Naive thymus-derived CD4-positive, alpha-beta T cell (primary cell): ENCODE measurements at regions not wholly inside any gene's neighbourhood (a gene's known extent, or its start where the extent isn't known, plus 50 kb on each side); places are given as distances from the start of the nearest gene placed in this dataset.

Experiments
- ATAC-seq: fragments of 150-1000 bp; cut with Tn5 transposase; 2 replicates; pipeline ENCODE4 v1.10.0; 2021; ENCODE audit warnings: mild to moderate bottlenecking, moderate library complexity
- CTCF ChIA-PET: fragments of 350-600 bp; sonication (Branson Sonifier 250); formaldehyde crosslinking; loops from one replicate; lab custom pipeline; 2021; ENCODE audit warnings: antibody characterized with exemption; lab: Charles Lee
- POLR2A ChIA-PET: fragments of 350-600 bp; sonication (Branson Sonifier 250); formaldehyde crosslinking; loops from one replicate; lab custom pipeline; 2021; ENCODE audit warnings: antibody characterized with exemption, inconsistent platforms; lab: Charles Lee
- DNase-seq, 9 donors: peaks; one replicate each; pipeline versions ENCODE4 v3.0.0 to v3.0.0-alpha.2; 2020 to 2022; ENCODE audit warnings: mixed read lengths in 1 of 9
- H3K27ac ChIP-seq: one replicate; pipeline ENCODE4 v1.7.0; 2013; ENCODE audit warnings: mild to moderate bottlenecking, low read depth, low read length, moderate library complexity
- H3K27me3 ChIP-seq, 2 donors: one replicate each; pipeline ENCODE4 v1.7.0; 2013; ENCODE audit warnings: low read length in 2 of 2, mild to moderate bottlenecking in 2 of 2, moderate library complexity in 2 of 2; ENCODE audit not compliant: control insufficient read depth in 2 of 2, insufficient read depth in 2 of 2
- H3K36me3 ChIP-seq, 3 experiments: 1 replicate in 2 of 3; 2 replicates in 1 of 3; pipeline ENCODE4 v1.7.0; 2013; ENCODE audit warnings: low read length in 3 of 3, mild to moderate bottlenecking in 3 of 3, moderate library complexity in 1 of 3; ENCODE audit not compliant: insufficient read depth in 3 of 3, control insufficient read depth in 2 of 3
- H3K4me1 ChIP-seq, 2 donors: one replicate each; pipeline ENCODE4 v1.7.0; 2013; ENCODE audit warnings: low read length in 2 of 2, mild to moderate bottlenecking in 2 of 2, moderate library complexity in 1 of 2; ENCODE audit not compliant: control insufficient read depth in 2 of 2, insufficient read depth in 2 of 2
- H3K4me3 ChIP-seq: 2 replicates; pipeline ENCODE4 v1.7.0; 2013; ENCODE audit warnings: mild to moderate bottlenecking, low read length
- H3K9me3 ChIP-seq, 3 experiments: 1 replicate in 2 of 3; 2 replicates in 1 of 3; pipeline ENCODE4 v1.7.0; 2013; ENCODE audit warnings: low read length in 3 of 3; ENCODE audit not compliant: control insufficient read depth in 2 of 3
- H3K27ac Mint-ChIP-seq, 9 donors: one replicate each; pipeline ENCODE4 v1.8.0; 2020 to 2022; ENCODE audit warnings: mixed read lengths in 9 of 9, mild to moderate bottlenecking in 8 of 9, moderate library complexity in 5 of 9, inconsistent platforms in 2 of 9
- H3K27me3 Mint-ChIP-seq, 5 donors: one replicate each; pipeline ENCODE4 v1.8.0; 2021 to 2022; ENCODE audit warnings: mixed read lengths in 5 of 5, mild to moderate bottlenecking in 1 of 5
- H3K36me3 Mint-ChIP-seq, 5 donors: one replicate each; pipeline ENCODE4 v1.8.0; 2020 to 2022; ENCODE audit warnings: mixed read lengths in 5 of 5, mild to moderate bottlenecking in 3 of 5, inconsistent platforms in 1 of 5
- H3K4me1 Mint-ChIP-seq, 7 donors: one replicate each; pipeline ENCODE4 v1.8.0; 2020 to 2022; ENCODE audit warnings: mixed read lengths in 7 of 7, mild to moderate bottlenecking in 3 of 7, inconsistent platforms in 1 of 7
- H3K4me3 Mint-ChIP-seq, 10 donors: one replicate each; pipeline ENCODE4 v1.8.0; 2020 to 2022; ENCODE audit warnings: mild to moderate bottlenecking in 10 of 10, mixed read lengths in 10 of 10, moderate library complexity in 6 of 10, inconsistent platforms in 2 of 10
- H3K9me3 Mint-ChIP-seq, 11 donors: one replicate each; pipeline ENCODE4 v1.8.0; 2020 to 2022; ENCODE audit warnings: mixed read lengths in 11 of 11, mild to moderate bottlenecking in 4 of 11, inconsistent platforms in 1 of 11, moderate library complexity in 1 of 11
- intact Hi-C, 2 donors: fragments of 100-400 bp; cut with micrococcal nuclease; formaldehyde crosslinking; loops; one replicate each; pipeline ENCODE4 v1.15.1; 2023

DNA sequence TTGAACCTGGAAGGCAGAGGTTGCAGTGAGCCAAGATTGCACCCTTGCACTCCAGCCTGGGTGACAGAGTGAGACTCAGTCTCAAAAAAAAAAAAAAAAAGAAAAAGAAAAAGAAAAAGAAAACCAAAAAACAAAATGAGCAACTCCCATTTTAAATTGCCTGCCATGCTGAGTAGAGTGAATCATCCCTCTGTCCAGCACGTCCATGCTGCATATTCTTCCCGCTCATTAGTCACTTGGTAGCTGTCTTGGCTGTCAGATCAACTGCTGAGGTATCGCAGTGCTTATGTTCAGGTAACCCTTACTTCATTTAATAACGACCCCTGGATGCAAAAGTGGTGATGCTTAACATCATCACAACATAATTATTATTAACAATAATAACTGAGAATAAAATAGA, 60.7 kb upstream of the SMOX start:
- ChIA-PET CTCF (interaction anchor here (0.6 kb wide), 1 partner anchor 76 kb away, joined by 4 read pairs; no protein-coding TSS in a partner anchor), POLR2A (no interaction called here)
- H3K27me3 Mint-ChIP-seq: no peaks in the 10 kb centered on the region
- Histone ChIP-seq H3K27me3 (no peaks in the 10 kb centered on the region), H3K4me1 (peaks cover 9 to 17% of the 10 kb centered on the region in 2 donors), H3K9me3 (no peaks in the 10 kb centered on the region), H3K27ac (no peak overlapping the region), H3K36me3 (no peaks in the 10 kb centered on the region), H3K4me3 (no peak overlapping the region)
- peaks cover 0 to 3% (median 0%) of the 10 kb centered on the region in 5 donors for H3K36me3 Mint-ChIP-seq
- ATAC-seq (no peak), DNase-seq (no peak)
- H3K9me3 Mint-ChIP-seq: no peaks in the 10 kb centered on the region
- no peak overlapping the region for H3K4me3 Mint-ChIP-seq
- peaks cover 12 to 31% (median 19%) of the 10 kb centered on the region in 7 donors for H3K4me1 Mint-ChIP-seq
- intact Hi-C loops: loop anchor here in 1 of 2 donors (5.0 kb wide), 2 partner anchors 321 to 526 kb away; partner anchors contain the start of gene ADISSP
- no peak overlapping the region for H3K27ac Mint-ChIP-seq

DNA sequence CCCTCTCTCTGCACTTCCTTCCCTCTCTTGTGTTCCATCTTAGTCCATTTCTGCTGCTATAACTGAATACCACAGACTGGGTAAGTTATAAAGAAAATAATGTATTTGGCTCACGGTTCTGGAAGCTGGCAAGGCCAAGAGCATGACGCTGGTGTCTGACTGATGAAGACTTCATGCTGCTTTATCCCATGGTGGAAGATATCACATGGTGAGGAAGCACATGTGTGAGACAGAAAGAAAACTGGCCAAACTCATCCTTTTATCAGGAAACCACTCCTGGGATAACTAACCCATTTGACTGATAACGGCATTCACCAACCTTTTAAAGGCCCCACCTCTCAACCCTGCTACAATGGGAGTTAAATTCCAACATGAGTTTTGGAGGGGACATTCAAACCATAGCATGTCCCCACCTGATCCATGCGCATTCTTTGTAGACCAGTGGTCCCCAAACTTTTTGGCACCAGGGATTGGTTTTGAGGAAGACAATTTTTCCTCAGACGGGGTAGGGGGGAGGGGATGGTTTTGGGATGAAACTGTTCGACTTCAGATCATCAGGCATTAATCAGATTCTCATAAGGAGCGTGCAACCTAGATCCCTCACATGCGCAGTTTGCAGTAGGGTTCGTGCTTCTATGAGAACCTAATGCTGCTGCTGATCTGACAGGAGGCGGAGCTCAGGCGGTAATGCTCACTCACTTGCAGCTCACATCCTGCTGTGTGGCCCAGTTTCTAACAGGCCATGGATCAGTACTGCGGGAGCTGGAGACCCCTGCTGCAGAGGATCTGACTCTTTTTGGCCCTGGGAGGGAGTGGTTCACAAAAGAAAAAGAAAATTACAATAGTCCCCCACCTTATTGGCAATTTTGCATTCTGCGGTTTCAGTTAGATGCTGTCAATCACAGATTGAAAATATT, 61.6 kb upstream of the SMOX start:
- peaks cover 17 to 26% of the 10 kb centered on the region in 2 donors for H3K4me1 ChIP-seq
- intact Hi-C loops: loop anchor here in 1 of 2 donors (5.0 kb wide), 2 partner anchors 320 to 525 kb away; partner anchors contain the start of gene ADISSP
- DNase-seq: no peak
- no peak overlapping the region for H3K4me3 Mint-ChIP-seq
- H3K36me3 Mint-ChIP-seq: peaks cover 0 to 6% (median 4%) of the 10 kb centered on the region in 5 donors
- no peak overlapping the region for H3K27ac ChIP-seq
- no peak for ATAC-seq
- peaks cover 19 to 39% (median 26%) of the 10 kb centered on the region in 7 donors for H3K4me1 Mint-ChIP-seq
- no peaks in the 10 kb centered on the region for H3K9me3 ChIP-seq
- H3K9me3 Mint-ChIP-seq: peaks cover 0 to 7% (median 4%) of the 10 kb centered on the region in 11 donors
- no peaks in the 10 kb centered on the region for H3K36me3 ChIP-seq
- H3K4me3 ChIP-seq: no peak overlapping the region
- POLR2A ChIA-PET: interaction anchor here (1.9 to 4.7 kb wide), 3 partner anchors 49 to 199 kb away, joined by 10 to 29 read pairs (median 17); partner anchors contain the start of gene RNF24
- CTCF ChIA-PET: interaction anchor here (0.6 to 2.9 kb wide), 2 partner anchors 14 to 75 kb away, joined by 3 to 9 read pairs; no protein-coding TSS in a partner anchor
- no peaks in the 10 kb centered on the region for H3K27me3 ChIP-seq
- peak overlapping the region in 1 of 9 donors; percentile 31 for H3K27ac Mint-ChIP-seq
- H3K27me3 Mint-ChIP-seq: no peaks in the 10 kb centered on the region

DNA sequence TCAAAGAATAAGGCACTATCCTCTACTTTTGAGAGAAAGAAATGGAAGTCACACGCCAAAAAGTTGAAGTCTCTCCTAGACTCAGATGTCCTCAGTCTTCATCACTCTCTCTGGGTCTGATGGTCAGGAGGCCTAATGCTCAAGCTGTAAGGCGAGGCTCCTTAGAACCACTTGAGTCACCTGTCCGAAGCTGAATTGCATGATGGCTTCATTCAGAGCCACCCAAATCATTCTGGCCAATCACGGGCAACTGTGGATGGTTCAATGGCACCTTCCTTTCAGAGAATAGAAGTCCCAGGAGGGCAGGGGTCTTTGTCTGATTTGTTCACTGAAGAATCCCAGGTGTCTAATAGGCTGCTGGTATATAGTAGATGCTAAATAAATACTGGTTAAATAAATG, 63.9 kb upstream of the SMOX start:
- ChIA-PET POLR2A (interaction anchor here (1.0 to 4.7 kb wide), 5 partner anchors 13 to 197 kb away, joined by 3 to 29 read pairs (median 10); partner anchors contain the start of gene RNF24), CTCF (interaction anchor here (0.6 to 3.1 kb wide), 13 partner anchors 11 to 332 kb away, joined by 3 to 34 read pairs (median 3); no protein-coding TSS in a partner anchor)
- DNase-seq (no peak), ATAC-seq (no peak)
- Mint-ChIP-seq H3K9me3 (peaks cover 0 to 14% (median 8%) of the 10 kb centered on the region in 11 donors), H3K27me3 (no peaks in the 10 kb centered on the region), H3K27ac (peak overlapping the region in 4 of 9 donors; percentile 2 to 88 (median 83)), H3K4me3 (peak overlapping the region in 4 of 10 donors; percentile 72 to 84 (median 72)), H3K36me3 (peaks cover 5 to 12% (median 11%) of the 10 kb centered on the region in 5 donors), H3K4me1 (peaks cover 19 to 41% (median 33%) of the 10 kb centered on the region in 7 donors)
- intact Hi-C loops: loop anchor here (1.0 to 5.0 kb wide), 12 partner anchors 46 to 522 kb away; partner anchors contain the start of genes CENPB (in 2 of the 2), ADISSP (in 1 of the 2) and AP5S1 (in 1 of the 2)
- Histone ChIP-seq H3K4me1 (peaks cover 18 to 29% of the 10 kb centered on the region in 2 donors), H3K4me3 (no peak overlapping the region), H3K9me3 (no peaks in the 10 kb centered on the region), H3K27me3 (no peaks in the 10 kb centered on the region), H3K36me3 (no peaks in the 10 kb centered on the region), H3K27ac (no peak overlapping the region)

- no peak overlapping the region for H3K4me3 ChIP-seq
- H3K36me3 Mint-ChIP-seq: peaks cover 5 to 12% (median 11%) of the 10 kb centered on the region in 5 donors
- H3K27me3 ChIP-seq: no peaks in the 10 kb centered on the region
- H3K27me3 Mint-ChIP-seq: no peaks in the 10 kb centered on the region
- ATAC-seq: no peak
- CTCF ChIA-PET: interaction anchor here (0.5 to 3.1 kb wide), 8 partner anchors 8 to 331 kb away, joined by 3 to 34 read pairs (median 3); no protein-coding TSS in a partner anchor
- no peaks in the 10 kb centered on the region for H3K36me3 ChIP-seq
- H3K4me3 Mint-ChIP-seq: peak overlapping the region in 2 of 10 donors; percentile 25 to 50
- intact Hi-C loops: loop anchor here in 1 of 2 donors (2.0 to 5.0 kb wide), 2 partner anchors 177 to 407 kb away; no protein-coding TSS in a partner anchor
- no peak overlapping the region for H3K27ac ChIP-seq
- POLR2A ChIA-PET: interaction anchor here (0.6 to 4.7 kb wide), 5 partner anchors 13 to 201 kb away, joined by 3 to 29 read pairs (median 5); partner anchors contain the start of gene RNF24
- peaks cover 18 to 29% of the 10 kb centered on the region in 2 donors for H3K4me1 ChIP-seq
- peak overlapping the region in 5 of 9 donors; percentile 17 to 88 (median 80) for H3K27ac Mint-ChIP-seq
- H3K9me3 Mint-ChIP-seq: peaks cover 0 to 14% (median 8%) of the 10 kb centered on the region in 11 donors
- DNase-seq: no peak
- H3K4me1 Mint-ChIP-seq: peaks cover 19 to 47% (median 33%) of the 10 kb centered on the region in 7 donors
- H3K9me3 ChIP-seq: no peaks in the 10 kb centered on the region
These were observed 64.5 kb upstream of the SMOX start for GRCh38 chr20:4084096-4084495.

- no peak overlapping the region for H3K27ac ChIP-seq
These were observed 65.3 kb upstream of the SMOX start for GRCh38 chr20:4083098-4083865.

More at GRCh38 chr20:4083098-4083865, 65.3 kb upstream of the SMOX start:
- CTCF ChIA-PET: interaction anchor here (0.5 to 3.1 kb wide), 5 partner anchors 9 to 208 kb away, joined by 3 to 34 read pairs (median 3); no protein-coding TSS in a partner anchor
- ATAC-seq (no peak), DNase-seq (no peak)
- Mint-ChIP-seq H3K36me3 (peaks cover 5 to 17% (median 11%) of the 10 kb centered on the region in 5 donors), H3K27ac (peak overlapping the region in 5 of 9 donors; percentile 65 to 98 (median 87)), H3K27me3 (peaks cover 0 to 5% (median 0%) of the 10 kb centered on the region in 5 donors), H3K9me3 (peaks cover 0 to 14% (median 8%) of the 10 kb centered on the region in 11 donors), H3K4me3 (peak overlapping the region in 5 of 10 donors; percentile 27 to 81 (median 40)), H3K4me1 (peaks cover 24 to 53% (median 40%) of the 10 kb centered on the region in 7 donors)
- peaks cover 18 to 29% of the 10 kb centered on the region in 2 donors for H3K4me1 ChIP-seq
- POLR2A ChIA-PET: interaction anchor here (0.6 to 4.7 kb wide), 4 partner anchors 45 to 233 kb away, joined by 3 to 29 read pairs (median 10); partner anchors contain the start of gene RNF24
- intact Hi-C loops: loop anchor here in 1 of 2 donors (5.0 kb wide), 1 partner anchor 176 kb away; no protein-coding TSS in a partner anchor
- no peaks in the 10 kb centered on the region for H3K27me3 ChIP-seq
- no peaks in the 10 kb centered on the region for H3K9me3 ChIP-seq
- H3K36me3 ChIP-seq: no peaks in the 10 kb centered on the region
- no peak overlapping the region for H3K4me3 ChIP-seq
